Large intestine (tissue), 3 donors: ENCODE measurements at regions not wholly inside any gene's neighbourhood (a gene's known extent, or its start where the extent isn't known, plus 50 kb on each side); places are given as distances from the start of the nearest gene placed in this dataset.
"Not testable (repeated sequence)": the region's sequence is repeated elsewhere in the genome, so short reads cannot be mapped to it uniquely, and the experiment has no call there.

ENCODE experiments used
- DNase-seq, 2 donors: peaks; one replicate each; pipeline versions ENCODE4 v3.0.0 to v3.0.0-alpha.2; 2013
- H3K27ac ChIP-seq: one replicate; pipeline ENCODE4 v1.5.1; 2013; ENCODE audit warnings: low read length
- H3K27me3 ChIP-seq: 2 replicates; pipeline ENCODE4 v1.6.1; 2013; ENCODE audit warnings: low read length; ENCODE audit not compliant: control insufficient read depth, insufficient read depth
- H3K36me3 ChIP-seq: 2 replicates; pipeline ENCODE4 v1.6.1; 2013; ENCODE audit warnings: low read length; ENCODE audit not compliant: control insufficient read depth, insufficient read depth
- H3K4me1 ChIP-seq: one replicate; pipeline ENCODE4 v1.6.1; 2013; ENCODE audit warnings: low read length; ENCODE audit not compliant: control insufficient read depth, insufficient read depth
- H3K4me3 ChIP-seq: one replicate; pipeline ENCODE4 v1.5.1; 2013; ENCODE audit warnings: low read length
- H3K9me3 ChIP-seq: one replicate; pipeline ENCODE4 v1.6.1; 2013; ENCODE audit warnings: mild to moderate bottlenecking, low read depth, low read length, moderate library complexity; ENCODE audit not compliant: control insufficient read depth
- WGBS: methylation state at CpG from one replicate; pipeline ENCODE4 v1.1.5; 2013; ENCODE audit warnings: low lambda C conversion rate; ENCODE audit not compliant: insufficient coverage; 5-methylcytosine and 5-hydroxymethylcytosine counted together

DNA sequence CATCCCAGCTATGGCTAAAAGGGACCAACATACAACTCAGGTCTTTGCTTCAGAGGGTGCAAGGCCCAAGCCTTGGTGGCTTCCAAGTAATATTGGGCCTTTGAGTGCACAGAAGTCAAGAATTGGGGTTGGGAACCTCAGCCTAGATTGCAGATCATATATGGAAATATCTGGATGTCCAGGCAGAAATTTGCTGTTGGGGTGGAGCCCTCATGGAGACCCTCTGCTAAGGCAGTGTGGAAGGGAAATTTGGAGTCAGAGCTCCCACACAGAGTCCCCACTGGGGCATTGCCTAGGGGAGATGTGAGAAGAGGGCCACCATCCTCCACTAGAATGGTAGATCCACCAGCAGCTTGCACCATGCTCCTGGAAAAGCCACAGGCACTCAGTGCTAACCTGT lies 123.5 kb downstream of the PRL start:
- Histone ChIP-seq H3K9me3 (peaks cover 17% of the 10 kb centered on the region), H3K4me1 (no peaks in the 10 kb centered on the region), H3K27me3 (no peaks in the 10 kb centered on the region), H3K4me3 (no peak overlapping the region), H3K27ac (no peak overlapping the region), H3K36me3 (no peaks in the 10 kb centered on the region)
- DNase-seq, result no peak

DNA sequence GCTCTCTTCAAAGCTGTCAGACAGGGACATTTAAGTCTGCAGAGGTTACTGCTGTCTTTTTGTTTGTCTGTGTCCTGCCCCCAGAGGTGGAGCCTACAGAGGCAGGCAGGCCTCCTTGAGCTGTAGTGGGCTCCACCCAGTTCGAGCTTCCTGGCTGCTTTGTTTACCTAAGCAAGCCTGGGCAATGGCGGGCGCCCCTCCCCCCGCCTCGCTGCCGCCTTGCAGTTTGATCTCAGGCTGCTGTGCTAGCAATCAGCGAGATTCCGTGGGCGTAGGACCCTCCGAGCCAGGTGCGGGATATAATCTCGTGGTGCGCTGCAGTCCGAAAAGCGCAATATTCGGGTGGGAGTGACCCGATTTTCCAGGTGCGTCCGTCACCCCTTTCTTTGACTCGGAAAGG lies 116.6 kb downstream of the PRL start:
- H3K4me1 ChIP-seq, H3K27ac ChIP-seq, H3K4me3 ChIP-seq, H3K36me3 ChIP-seq, DNase-seq, H3K27me3 ChIP-seq: not testable (repeated sequence)
- H3K9me3 ChIP-seq, result peaks cover 11% of the 10 kb centered on the region
- WGBS, result no CpG with 5 or more reads among the region's 20 CpGs

DNA sequence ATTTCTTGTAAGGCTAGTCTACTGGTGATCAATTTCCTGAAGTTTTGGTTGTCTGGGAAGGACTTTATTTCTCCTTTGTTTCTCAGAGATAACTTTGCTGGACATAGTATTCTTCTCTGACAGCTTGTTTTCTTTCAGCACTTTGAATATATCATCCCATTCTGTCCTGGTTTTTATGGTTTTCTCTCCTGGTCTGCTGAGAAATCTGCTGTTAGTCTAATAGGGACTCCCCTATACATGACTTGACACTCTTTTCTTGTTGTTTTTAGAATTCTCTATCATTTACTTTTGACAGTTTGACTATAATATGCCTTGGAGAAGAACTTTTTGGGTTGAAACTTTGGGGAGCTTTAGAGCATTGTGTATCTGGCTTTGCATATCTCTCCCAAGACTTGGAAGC lies 112.5 kb downstream of the PRL start:
- Histone ChIP-seq H3K9me3 (peaks cover 13% of the 10 kb centered on the region), H3K4me1 (no peaks in the 10 kb centered on the region), H3K4me3 (no peak overlapping the region), H3K36me3 (no peaks in the 10 kb centered on the region), H3K27ac (no peak overlapping the region), H3K27me3 (no peaks in the 10 kb centered on the region)
- DNase-seq, result no peak

DNA sequence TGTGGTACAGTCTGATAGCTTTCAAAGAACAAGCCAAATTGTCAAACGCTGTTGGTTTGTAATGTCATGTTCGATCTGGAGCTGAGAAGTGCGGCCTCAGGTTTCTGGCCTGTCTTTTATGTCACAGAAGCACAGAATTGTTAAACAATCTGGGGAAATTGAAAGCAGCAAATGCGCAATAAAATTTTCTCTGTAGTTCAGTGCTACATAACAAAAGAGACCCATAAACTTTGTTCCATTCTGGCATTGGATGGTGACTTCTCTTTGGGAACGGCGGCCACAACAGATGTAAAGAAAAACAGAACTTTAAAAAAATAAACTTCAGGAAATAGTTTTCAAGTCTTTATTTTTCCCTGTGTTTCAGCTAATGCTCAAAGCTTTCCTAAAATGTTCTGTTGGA lies 106.9 kb downstream of the PRL start:
- no peak overlapping the region for H3K4me3 ChIP-seq
- no peaks in the 10 kb centered on the region for H3K36me3 ChIP-seq
- H3K9me3 ChIP-seq, result peaks cover 4% of the 10 kb centered on the region
- H3K27me3 ChIP-seq, result no peaks in the 10 kb centered on the region
- 94% methylated on average over 2 of the region's 6 CpGs for WGBS
- no peaks in the 10 kb centered on the region for H3K4me1 ChIP-seq
- no peak for DNase-seq
- H3K27ac ChIP-seq, result no peak overlapping the region

DNA sequence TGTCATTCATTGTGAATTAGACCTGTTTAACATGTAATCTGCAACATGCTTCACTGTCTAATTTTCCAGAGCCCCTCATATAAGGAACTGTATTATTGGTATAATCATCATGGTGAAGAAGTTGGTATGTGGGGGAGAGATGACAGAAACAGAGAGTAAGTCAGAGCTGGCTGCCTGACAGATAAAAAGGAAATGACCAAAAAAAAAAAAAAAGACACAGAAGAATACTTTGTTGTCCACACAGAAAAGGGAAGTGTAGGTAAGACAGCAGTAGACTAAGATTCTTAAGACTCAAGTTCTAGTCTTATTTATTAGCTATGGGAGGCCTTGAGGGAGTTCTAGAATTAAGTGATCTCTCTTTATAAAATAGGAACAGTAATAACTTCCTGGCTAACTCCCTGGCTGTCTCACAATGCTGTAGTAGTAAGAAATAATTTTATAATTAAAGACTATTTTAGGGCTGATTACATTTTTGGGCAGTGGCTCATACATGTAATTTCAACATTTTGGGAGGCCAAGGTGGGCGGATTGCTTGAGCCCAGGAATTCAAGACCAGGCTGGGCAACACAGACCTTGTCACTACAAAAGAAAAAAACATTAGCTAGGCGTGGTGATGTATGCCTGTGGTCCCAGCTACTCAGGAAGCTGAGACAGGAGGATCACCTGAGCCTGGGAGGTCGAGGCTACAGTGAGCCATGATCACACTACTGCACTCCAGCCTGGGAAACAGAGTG lies 102.5 kb downstream of the PRL start:
- DNase-seq, result no peak
- Histone ChIP-seq H3K4me1 (no peaks in the 10 kb centered on the region), H3K9me3 (no peaks in the 10 kb centered on the region), H3K27me3 (no peaks in the 10 kb centered on the region), H3K4me3 (no peak overlapping the region), H3K27ac (no peak overlapping the region), H3K36me3 (no peaks in the 10 kb centered on the region)
- no CpG with 5 or more reads among the region's 3 CpGs for WGBS

DNA sequence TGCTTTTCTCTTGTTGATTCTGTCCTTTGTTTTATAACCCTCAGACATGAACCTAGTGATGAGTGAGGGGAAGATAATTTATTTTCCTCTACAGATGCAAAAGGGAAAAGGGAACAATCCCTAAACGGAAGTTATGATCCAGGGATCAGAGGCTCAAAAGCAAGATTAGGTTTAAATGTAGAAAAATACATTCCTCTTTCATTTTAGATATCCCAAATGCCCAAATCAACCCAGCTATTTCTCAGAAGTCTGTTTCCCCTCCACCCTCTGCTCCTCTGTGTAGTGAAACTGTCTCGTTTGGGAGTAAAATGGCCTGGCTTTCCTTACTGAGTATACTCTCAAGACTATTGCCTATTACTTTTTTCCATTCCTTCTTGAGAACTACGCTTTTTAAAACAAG lies 97.1 kb downstream of the PRL start:
- WGBS, result 70% methylated on average over 2 of the region's 3 CpGs
- H3K27ac ChIP-seq, result no peak overlapping the region
- no peaks in the 10 kb centered on the region for H3K36me3 ChIP-seq
- H3K27me3 ChIP-seq, result no peaks in the 10 kb centered on the region
- H3K4me1 ChIP-seq, result no peaks in the 10 kb centered on the region
- no peaks in the 10 kb centered on the region for H3K9me3 ChIP-seq
- H3K4me3 ChIP-seq, result no peak overlapping the region
- DNase-seq, result no peak

DNA sequence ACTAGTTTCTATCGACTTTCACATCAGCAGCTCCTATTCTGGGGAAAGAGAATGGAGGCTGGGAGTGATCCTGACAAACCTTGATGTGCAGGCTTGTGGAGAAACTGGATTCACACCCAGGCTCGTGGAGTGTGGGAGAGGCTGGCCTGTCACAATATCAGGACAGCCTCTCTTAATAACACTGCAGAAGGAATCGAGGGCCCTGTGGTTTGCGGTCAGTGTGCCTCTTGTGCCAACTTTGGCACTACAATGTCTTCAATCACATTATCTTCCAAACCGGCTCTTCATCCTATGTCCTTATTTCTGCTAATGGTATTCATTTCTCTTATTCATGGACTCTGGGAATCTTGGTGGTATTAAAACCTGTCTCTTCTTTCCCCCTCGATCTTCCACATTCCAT lies 92.7 kb downstream of the PRL start:
- 100% methylated on average over 2 of the region's 6 CpGs for WGBS
- Histone ChIP-seq H3K4me1 (no peaks in the 10 kb centered on the region), H3K36me3 (no peaks in the 10 kb centered on the region), H3K27ac (no peak overlapping the region), H3K9me3 (no peaks in the 10 kb centered on the region), H3K27me3 (no peaks in the 10 kb centered on the region), H3K4me3 (no peak overlapping the region)
- no peak for DNase-seq

DNA sequence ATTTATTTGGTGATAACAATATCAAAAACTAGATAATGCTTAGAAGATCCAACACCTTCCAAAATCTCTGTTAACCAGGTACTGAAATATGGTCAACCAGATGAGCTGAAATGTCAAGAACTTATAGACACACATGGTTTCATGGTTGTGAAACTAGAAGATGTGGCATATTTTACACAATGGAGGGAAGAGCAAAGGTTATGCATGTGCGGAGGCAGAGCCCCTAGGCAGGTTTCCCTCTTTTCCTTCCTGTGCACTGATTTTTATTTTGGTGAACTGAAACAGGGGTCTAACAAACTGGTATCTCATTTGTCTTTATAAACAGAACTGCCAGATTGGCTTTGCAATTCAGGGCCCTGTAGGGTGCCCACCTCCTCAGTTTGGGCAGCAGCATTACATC lies 91.6 kb downstream of the PRL start:
- H3K4me1 ChIP-seq, result no peaks in the 10 kb centered on the region
- no peak for DNase-seq
- H3K27me3 ChIP-seq, result no peaks in the 10 kb centered on the region
- no peaks in the 10 kb centered on the region for H3K9me3 ChIP-seq
- H3K36me3 ChIP-seq, result no peaks in the 10 kb centered on the region
- no peak overlapping the region for H3K4me3 ChIP-seq
- no CpG with 5 or more reads among the region's 1 CpG for WGBS
- H3K27ac ChIP-seq, result no peak overlapping the region

DNA sequence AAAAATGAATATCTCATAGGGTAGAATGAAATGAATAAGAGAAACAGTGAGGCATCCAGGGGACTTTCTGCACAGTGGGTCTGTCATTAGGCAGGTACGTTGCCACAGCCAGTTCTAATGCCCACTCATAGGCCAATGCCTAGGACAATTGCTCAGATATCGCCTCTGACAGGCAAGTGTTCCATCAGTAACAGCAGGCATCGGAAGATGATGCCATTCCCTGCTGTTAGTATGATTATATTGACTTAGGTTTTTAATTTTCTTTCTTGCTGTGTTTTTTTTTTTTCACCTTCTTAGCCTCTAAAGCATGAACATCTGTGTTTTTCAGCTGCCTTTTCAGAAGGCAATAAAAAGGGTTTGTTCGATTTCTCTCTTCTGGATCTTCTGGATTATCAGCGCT lies 90.7 kb downstream of the PRL start:
- no peak overlapping the region for H3K4me3 ChIP-seq
- H3K4me1 ChIP-seq, result no peaks in the 10 kb centered on the region
- WGBS, result 80% methylated on average over 1 of the region's 5 CpGs
- H3K9me3 ChIP-seq, result no peaks in the 10 kb centered on the region
- H3K27me3 ChIP-seq, result no peaks in the 10 kb centered on the region
- no peaks in the 10 kb centered on the region for H3K36me3 ChIP-seq
- no peak overlapping the region for H3K27ac ChIP-seq
- no peak for DNase-seq

DNA sequence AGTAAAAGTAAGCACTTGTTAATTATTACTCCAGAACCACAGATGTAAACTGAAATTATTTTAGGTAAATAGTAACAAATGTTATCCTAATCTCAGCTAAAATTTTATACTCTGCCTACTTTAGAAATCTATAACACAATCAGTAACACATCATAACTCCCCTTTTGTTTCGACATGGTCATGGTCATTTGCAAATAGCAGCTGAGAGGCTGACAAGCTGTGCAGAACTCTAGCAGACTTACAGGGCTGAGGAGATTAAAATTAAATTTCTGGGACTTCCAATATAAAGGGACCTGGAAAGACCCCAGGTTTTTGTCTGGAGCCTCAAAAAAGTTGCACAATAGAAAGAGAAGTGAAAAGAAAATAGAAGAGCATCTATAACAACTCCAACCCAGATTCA lies 88.8 kb downstream of the PRL start:
- WGBS, result no CpG with 5 or more reads among the region's 1 CpG
- H3K36me3 ChIP-seq, result no peaks in the 10 kb centered on the region

DNA sequence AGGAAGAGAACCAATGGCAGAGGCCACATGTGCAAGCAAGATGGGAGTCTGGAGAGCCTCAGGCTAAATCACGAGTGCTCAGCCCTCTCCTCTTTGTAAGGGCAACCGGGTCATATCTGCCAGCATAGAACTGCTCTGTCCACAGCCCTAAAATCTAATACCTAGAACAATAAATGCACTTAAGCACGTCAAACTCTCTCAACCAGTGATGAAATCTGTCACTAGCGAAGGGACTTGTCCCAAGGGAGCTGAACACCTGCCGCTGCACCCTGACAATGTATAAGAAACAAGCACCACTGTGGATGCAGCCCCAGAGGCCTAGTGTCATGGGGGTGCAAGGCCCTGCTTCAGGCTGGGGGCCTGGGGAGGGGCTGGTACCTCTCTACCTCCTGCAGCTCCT lies 82.5 kb downstream of the PRL start:
- no peaks in the 10 kb centered on the region for H3K4me1 ChIP-seq
- no peaks in the 10 kb centered on the region for H3K9me3 ChIP-seq
- WGBS, result no CpG with 5 or more reads among the region's 5 CpGs
- no peaks in the 10 kb centered on the region for H3K36me3 ChIP-seq
- no peaks in the 10 kb centered on the region for H3K27me3 ChIP-seq
- no peak overlapping the region for H3K4me3 ChIP-seq
- DNase-seq, result no peak
- H3K27ac ChIP-seq, result no peak overlapping the region

More for the DNA sequence above, 88.8 kb downstream of the PRL start:
- Histone ChIP-seq H3K27ac (no peak overlapping the region), H3K9me3 (no peaks in the 10 kb centered on the region), H3K4me1 (no peaks in the 10 kb centered on the region), H3K4me3 (no peak overlapping the region), H3K27me3 (no peaks in the 10 kb centered on the region)
- DNase-seq, result no peak
